ENCODE measurements at regions not wholly inside any gene's neighbourhood (a gene's known extent, or its start where the extent isn't known, plus 50 kb on each side); places are given as distances from the start of the nearest gene placed in this dataset.

DNA sequence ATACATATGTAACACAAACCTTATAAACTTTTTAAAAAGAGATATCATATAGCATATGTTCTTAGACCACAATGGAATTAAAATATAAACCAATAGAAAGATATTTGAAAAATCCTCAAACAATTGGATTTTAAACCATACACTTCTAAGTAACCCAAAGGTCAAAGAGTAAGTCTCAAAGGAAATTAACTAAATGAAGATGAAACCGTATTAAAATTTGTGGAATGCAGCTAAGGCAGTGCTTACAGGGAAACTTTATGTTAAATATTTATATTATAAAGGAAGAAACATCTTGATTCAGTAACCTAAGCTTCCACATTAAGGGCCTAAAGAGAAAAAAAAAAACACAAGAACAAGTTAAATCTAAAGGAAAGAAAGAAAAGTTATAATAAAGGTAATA, 966.1 kb downstream of the SLC4A3 start:
- TF ChIP-seq POLR2A (IDR thresholded peaks at IDR 0.05) = no peak
- TF ChIP-seq EP300 (IDR thresholded peaks at IDR 0.05) = no peak
- TF ChIP-seq, protein P1, sequence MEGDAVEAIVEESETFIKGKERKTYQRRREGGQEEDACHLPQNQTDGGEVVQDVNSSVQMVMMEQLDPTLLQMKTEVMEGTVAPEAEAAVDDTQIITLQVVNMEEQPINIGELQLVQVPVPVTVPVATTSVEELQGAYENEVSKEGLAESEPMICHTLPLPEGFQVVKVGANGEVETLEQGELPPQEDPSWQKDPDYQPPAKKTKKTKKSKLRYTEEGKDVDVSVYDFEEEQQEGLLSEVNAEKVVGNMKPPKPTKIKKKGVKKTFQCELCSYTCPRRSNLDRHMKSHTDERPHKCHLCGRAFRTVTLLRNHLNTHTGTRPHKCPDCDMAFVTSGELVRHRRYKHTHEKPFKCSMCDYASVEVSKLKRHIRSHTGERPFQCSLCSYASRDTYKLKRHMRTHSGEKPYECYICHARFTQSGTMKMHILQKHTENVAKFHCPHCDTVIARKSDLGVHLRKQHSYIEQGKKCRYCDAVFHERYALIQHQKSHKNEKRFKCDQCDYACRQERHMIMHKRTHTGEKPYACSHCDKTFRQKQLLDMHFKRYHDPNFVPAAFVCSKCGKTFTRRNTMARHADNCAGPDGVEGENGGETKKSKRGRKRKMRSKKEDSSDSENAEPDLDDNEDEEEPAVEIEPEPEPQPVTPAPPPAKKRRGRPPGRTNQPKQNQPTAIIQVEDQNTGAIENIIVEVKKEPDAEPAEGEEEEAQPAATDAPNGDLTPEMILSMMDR (IDR thresholded peaks at IDR 0.05) = no peak
- no peak for TF ChIP-seq POLR2AphosphoS5 (IDR thresholded peaks at IDR 0.05)
